ENCODE measurements at regions not wholly inside any gene's neighbourhood (a gene's known extent, or its start where the extent isn't known, plus 50 kb on each side); places are given as distances from the start of the nearest gene placed in this dataset.

DNA sequence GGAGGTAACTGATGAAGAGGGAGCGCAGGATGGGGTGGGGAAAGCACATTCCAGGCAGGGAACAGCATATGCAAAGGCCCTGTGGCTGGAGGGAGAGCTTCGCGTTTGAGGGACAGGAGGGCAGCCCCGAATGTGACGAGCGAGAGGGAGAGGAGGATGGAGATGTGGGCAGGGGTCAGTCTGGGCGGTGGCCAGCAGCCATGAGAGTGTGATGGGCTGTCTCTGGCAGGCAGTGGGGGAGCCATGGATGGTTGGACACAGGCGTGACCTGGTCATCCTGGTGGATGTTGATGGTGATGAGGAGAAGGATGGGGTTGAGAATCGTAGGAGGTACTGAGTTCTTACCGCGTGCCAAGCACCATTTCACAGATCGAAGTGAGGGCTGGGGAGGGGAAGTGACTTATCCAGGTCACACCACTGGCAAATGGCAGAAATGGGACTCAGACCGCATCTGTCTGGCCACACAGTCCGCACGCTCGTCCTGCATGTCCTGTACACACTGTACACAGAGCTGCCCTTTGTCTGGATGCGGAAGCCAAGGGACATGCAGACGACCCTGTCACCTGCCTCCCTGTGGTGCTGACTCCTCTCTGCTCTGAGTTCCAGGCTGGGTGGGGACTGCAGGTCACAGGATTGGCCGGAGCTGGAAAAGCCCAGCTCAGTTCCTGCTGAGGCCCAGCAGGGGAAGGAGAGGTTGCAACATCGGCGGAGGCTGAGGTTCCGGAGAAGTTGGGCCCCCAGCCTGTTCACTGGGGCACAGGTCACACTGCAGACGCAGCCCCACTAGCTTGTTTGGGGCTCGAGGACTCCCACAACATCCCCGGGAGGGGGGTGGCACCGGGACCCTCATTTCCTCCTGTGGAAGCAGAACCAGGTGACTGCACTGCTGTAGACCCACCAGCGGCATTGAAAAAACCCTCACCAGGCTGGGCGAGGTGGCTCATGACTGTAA lies 165.6 kb upstream of the IER5L start:
- TF ChIP-seq ZC3H10 (CRISPR knock-in tag; IDR thresholded peaks at IDR 0.05) (no peak), ZNF565 (CRISPR knock-in tag; conservative IDR thresholded peaks at IDR 0.05; ENCODE audit: low read depth) (no peak), OSR1 (CRISPR knock-in tag; IDR thresholded peaks at IDR 0.05) (no peak), GLIS3 (CRISPR knock-in tag; IDR thresholded peaks at IDR 0.05) (no peak), TOX (CRISPR knock-in tag; IDR thresholded peaks at IDR 0.05; ENCODE audit: borderline replicate concordance) (no peak), ZNF8 (CRISPR knock-in tag; IDR thresholded peaks at IDR 0.05) (no peak), CSDC2 (CRISPR knock-in tag; IDR thresholded peaks at IDR 0.05) (no peak), ZFP3 (CRISPR knock-in tag; IDR thresholded peaks at IDR 0.05) (no peak), ISL1 (CRISPR knock-in tag; IDR thresholded peaks at IDR 0.05) (no peak), TCF4 (CRISPR knock-in tag; IDR thresholded peaks at IDR 0.05; ENCODE audit: borderline replicate concordance) (no peak), BACH2 (CRISPR knock-in tag; IDR thresholded peaks at IDR 0.05; ENCODE audit: borderline replicate concordance) (no peak), SNAI2 (CRISPR knock-in tag; IDR thresholded peaks at IDR 0.05) (no peak), RARB (CRISPR knock-in tag; IDR thresholded peaks at IDR 0.05) (no peak), ESRRG (CRISPR knock-in tag; IDR thresholded peaks at IDR 0.05) (no peak)
- TF ChIP-seq, protein P1, sequence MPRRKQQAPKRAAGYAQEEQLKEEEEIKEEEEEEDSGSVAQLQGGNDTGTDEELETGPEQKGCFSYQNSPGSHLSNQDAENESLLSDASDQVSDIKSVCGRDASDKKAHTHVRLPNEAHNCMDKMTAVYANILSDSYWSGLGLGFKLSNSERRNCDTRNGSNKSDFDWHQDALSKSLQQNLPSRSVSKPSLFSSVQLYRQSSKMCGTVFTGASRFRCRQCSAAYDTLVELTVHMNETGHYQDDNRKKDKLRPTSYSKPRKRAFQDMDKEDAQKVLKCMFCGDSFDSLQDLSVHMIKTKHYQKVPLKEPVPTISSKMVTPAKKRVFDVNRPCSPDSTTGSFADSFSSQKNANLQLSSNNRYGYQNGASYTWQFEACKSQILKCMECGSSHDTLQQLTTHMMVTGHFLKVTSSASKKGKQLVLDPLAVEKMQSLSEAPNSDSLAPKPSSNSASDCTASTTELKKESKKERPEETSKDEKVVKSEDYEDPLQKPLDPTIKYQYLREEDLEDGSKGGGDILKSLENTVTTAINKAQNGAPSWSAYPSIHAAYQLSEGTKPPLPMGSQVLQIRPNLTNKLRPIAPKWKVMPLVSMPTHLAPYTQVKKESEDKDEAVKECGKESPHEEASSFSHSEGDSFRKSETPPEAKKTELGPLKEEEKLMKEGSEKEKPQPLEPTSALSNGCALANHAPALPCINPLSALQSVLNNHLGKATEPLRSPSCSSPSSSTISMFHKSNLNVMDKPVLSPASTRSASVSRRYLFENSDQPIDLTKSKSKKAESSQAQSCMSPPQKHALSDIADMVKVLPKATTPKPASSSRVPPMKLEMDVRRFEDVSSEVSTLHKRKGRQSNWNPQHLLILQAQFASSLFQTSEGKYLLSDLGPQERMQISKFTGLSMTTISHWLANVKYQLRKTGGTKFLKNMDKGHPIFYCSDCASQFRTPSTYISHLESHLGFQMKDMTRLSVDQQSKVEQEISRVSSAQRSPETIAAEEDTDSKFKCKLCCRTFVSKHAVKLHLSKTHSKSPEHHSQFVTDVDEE (CRISPR knock-in tag; IDR thresholded peaks at IDR 0.05): no peak
- TF ChIP-seq, protein P2, sequence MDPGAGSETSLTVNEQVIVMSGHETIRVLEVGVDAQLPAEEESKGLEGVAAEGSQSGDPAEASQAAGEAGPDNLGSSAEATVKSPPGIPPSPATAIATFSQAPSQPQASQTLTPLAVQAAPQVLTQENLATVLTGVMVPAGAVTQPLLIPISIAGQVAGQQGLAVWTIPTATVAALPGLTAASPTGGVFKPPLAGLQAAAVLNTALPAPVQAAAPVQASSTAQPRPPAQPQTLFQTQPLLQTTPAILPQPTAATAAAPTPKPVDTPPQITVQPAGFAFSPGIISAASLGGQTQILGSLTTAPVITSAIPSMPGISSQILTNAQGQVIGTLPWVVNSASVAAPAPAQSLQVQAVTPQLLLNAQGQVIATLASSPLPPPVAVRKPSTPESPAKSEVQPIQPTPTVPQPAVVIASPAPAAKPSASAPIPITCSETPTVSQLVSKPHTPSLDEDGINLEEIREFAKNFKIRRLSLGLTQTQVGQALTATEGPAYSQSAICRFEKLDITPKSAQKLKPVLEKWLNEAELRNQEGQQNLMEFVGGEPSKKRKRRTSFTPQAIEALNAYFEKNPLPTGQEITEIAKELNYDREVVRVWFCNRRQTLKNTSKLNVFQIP (CRISPR knock-in tag; IDR thresholded peaks at IDR 0.05; ENCODE audit: borderline replicate concordance, low read depth): no peak
- TF ChIP-seq, protein P3, sequence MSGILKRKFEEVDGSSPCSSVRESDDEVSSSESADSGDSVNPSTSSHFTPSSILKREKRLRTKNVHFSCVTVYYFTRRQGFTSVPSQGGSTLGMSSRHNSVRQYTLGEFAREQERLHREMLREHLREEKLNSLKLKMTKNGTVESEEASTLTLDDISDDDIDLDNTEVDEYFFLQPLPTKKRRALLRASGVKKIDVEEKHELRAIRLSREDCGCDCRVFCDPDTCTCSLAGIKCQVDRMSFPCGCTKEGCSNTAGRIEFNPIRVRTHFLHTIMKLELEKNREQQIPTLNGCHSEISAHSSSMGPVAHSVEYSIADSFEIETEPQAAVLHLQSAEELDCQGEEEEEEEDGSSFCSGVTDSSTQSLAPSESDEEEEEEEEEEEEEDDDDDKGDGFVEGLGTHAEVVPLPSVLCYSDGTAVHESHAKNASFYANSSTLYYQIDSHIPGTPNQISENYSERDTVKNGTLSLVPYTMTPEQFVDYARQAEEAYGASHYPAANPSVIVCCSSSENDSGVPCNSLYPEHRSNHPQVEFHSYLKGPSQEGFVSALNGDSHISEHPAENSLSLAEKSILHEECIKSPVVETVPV (CRISPR knock-in tag; IDR thresholded peaks at IDR 0.05): no peak
- TF ChIP-seq, protein P4, sequence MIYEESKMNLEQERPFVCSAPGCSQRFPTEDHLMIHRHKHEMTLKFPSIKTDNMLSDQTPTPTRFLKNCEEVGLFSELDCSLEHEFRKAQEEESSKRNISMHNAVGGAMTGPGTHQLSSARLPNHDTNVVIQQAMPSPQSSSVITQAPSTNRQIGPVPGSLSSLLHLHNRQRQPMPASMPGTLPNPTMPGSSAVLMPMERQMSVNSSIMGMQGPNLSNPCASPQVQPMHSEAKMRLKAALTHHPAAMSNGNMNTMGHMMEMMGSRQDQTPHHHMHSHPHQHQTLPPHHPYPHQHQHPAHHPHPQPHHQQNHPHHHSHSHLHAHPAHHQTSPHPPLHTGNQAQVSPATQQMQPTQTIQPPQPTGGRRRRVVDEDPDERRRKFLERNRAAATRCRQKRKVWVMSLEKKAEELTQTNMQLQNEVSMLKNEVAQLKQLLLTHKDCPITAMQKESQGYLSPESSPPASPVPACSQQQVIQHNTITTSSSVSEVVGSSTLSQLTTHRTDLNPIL (CRISPR knock-in tag; IDR thresholded peaks at IDR 0.05; ENCODE audit: low read depth): no peak
- no peak for ATAC-seq

DNA sequence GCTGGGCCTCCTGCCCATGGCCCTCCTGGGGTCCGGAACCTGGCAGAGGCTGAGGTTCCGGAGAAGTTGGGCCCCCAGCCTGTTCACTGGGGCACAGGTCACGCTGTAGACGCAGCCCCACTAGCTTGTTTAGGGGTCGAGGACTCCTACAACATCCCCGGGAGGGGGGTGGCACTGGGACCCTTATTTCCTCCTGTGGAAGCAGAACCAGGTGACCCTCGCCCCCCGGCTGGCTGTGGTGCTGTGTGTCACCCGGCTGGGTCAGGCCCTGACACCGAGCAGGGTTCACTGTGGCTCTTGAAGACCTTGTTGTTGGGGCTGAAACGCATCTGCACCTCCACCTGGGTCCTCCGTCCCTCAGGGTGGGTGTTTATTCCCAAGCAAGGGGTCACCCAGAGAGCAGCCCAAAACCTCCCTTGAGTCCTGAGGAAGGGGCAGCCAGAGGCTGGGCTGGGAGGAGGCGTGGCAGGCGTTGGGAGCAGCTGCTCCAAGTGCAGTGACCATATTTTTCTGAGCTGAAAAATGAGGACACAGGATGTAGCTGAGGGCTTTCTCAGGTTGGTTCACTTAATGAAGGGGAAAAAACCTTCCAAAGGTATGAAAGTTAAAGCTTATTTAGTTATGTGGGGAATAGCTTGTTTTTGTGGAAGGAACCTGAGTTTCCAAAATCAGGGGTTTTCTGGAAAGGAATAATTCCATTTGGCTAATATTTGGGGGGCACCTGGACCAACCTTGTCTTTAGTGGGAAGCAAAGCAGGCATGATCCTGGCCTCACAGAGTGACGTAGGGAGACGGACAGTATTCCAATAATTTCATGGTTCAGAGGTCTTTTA lies 164.7 kb upstream of the IER5L start:
- no peak for ATAC-seq
- TF ChIP-seq ZNF565 (CRISPR knock-in tag; conservative IDR thresholded peaks at IDR 0.05; ENCODE audit: low read depth) (no peak), ZFP30 (CRISPR knock-in tag; IDR thresholded peaks at IDR 0.05) (no peak), PPARA (CRISPR knock-in tag; IDR thresholded peaks at IDR 0.05; ENCODE audit: borderline replicate concordance) (no peak), GLIS3 (CRISPR knock-in tag; IDR thresholded peaks at IDR 0.05) (no peak), BACH2 (CRISPR knock-in tag; IDR thresholded peaks at IDR 0.05; ENCODE audit: borderline replicate concordance) (no peak), SNAI2 (CRISPR knock-in tag; IDR thresholded peaks at IDR 0.05) (no peak), ISL1 (CRISPR knock-in tag; IDR thresholded peaks at IDR 0.05) (no peak), TOX (CRISPR knock-in tag; IDR thresholded peaks at IDR 0.05; ENCODE audit: borderline replicate concordance) (no peak), ZFP3 (CRISPR knock-in tag; IDR thresholded peaks at IDR 0.05) (no peak)
- TF ChIP-seq, protein P2 (CRISPR knock-in tag; IDR thresholded peaks at IDR 0.05; ENCODE audit: borderline replicate concordance, low read depth): no peak
- TF ChIP-seq, protein P3 (CRISPR knock-in tag; IDR thresholded peaks at IDR 0.05): no peak
- TF ChIP-seq, protein P4 (CRISPR knock-in tag; IDR thresholded peaks at IDR 0.05; ENCODE audit: low read depth): no peak
- TF ChIP-seq, protein P5, sequence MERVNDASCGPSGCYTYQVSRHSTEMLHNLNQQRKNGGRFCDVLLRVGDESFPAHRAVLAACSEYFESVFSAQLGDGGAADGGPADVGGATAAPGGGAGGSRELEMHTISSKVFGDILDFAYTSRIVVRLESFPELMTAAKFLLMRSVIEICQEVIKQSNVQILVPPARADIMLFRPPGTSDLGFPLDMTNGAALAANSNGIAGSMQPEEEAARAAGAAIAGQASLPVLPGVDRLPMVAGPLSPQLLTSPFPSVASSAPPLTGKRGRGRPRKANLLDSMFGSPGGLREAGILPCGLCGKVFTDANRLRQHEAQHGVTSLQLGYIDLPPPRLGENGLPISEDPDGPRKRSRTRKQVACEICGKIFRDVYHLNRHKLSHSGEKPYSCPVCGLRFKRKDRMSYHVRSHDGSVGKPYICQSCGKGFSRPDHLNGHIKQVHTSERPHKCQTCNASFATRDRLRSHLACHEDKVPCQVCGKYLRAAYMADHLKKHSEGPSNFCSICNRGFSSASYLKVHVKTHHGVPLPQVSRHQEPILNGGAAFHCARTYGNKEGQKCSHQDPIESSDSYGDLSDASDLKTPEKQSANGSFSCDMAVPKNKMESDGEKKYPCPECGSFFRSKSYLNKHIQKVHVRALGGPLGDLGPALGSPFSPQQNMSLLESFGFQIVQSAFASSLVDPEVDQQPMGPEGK (CRISPR knock-in tag; IDR thresholded peaks at IDR 0.05; ENCODE audit: borderline replicate concordance): no peak

Data from SK-N-SH treated with all-trans-retinoic acid at 6 μM for 48 hours (cell line).